MM.1S (cell line): ENCODE measurements at regions not wholly inside any gene's neighbourhood (a gene's known extent, or its start where the extent isn't known, plus 50 kb on each side); places are given as distances from the start of the nearest gene placed in this dataset.

ENCODE experiments used
- CTCF ChIP-seq: fragments of 300-600 bp; sonication (generic); IDR thresholded peaks from 2 replicates; pipeline ENCODE4 v1.5.1; 2016; ENCODE audit warnings: antibody characterized with exemption, low read length, mixed read lengths
- EZH2 ChIP-seq: fragments of 300-600 bp; sonication (generic); optimal IDR thresholded peaks from 2 replicates; pipeline ENCODE3; 2017; ENCODE audit warnings: low read depth, mild to moderate bottlenecking, antibody characterized with exemption, low read length, mixed read lengths

GRCh38 chr10:3945026-3945425 lies 160.0 kb upstream of the KLF6 start:
- TF ChIP-seq CTCF = no peak
- no peak for TF ChIP-seq EZH2
